GM21576 (cell line): ENCODE measurements at regions not wholly inside any gene's neighbourhood (a gene's known extent, or its start where the extent isn't known, plus 50 kb on each side); places are given as distances from the start of the nearest gene placed in this dataset.

ENCODE experiments used
- ATAC-seq: cut with Tn5 transposase; IDR thresholded peaks from one replicate; pipeline ENCODE4 v1.9.1; 2021; ENCODE audit warnings: mild to moderate bottlenecking, moderate library complexity; ENCODE audit not compliant: unreplicated experiment

DNA sequence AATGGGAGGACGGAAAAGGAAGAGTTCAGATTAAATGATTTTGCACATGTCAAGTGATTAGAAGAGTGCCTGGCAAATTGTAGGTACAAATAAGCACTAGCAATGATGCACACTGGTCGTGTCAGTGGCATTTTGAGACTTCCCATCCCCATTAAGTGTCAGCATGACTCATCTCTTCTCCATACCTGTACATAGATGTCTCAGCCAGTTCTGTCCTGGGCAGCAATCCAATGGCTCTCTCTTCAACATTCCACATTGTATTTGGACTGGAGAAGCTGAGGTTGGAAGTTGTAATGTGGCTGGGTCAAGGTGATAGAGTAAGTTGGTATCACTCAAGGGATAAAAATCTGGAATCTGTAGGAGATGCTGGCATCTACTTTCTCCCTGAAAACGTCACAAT is 742.7 kb downstream of the VRK1 start:
- no peak for ATAC-seq

DNA sequence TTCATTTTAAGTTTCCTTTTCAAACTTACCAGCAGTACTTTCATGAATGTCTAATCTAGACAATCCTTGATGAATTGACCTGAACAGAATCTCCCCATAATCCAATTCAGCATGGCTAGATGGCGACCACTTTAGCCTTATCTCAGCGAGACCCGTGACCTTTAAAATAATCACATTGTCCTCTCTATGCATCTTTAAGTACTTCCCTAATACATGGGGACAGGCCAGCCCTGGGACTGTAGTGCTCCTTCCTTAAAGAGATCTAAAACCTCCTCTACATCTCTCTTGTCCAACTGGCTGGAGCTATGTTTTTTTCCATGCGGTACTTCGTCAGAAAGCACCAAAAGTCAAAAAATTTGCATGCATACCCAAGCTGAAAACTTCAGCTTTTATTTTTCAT is 746.0 kb downstream of the VRK1 start:
- no peak for ATAC-seq

DNA sequence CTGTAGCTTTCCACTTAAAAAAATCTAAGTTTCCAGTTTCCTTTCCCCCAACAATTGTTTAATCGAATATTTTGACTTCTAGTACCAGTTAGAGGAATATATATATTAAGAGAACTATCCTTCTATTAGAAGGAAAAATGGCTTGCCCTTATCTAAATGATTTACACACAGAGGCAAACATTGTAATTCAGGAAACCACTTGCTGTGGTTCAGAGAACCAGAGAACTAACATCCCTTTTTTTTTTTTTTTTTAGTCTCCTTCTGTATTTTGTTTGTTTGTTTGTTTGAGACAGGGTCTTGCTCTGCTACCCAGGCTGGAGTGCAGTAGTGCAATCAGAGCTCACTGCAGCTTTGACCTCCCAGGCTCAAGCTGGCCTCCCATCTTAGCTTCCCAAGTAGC is 746.6 kb downstream of the VRK1 start:
- ATAC-seq, result no peak

DNA sequence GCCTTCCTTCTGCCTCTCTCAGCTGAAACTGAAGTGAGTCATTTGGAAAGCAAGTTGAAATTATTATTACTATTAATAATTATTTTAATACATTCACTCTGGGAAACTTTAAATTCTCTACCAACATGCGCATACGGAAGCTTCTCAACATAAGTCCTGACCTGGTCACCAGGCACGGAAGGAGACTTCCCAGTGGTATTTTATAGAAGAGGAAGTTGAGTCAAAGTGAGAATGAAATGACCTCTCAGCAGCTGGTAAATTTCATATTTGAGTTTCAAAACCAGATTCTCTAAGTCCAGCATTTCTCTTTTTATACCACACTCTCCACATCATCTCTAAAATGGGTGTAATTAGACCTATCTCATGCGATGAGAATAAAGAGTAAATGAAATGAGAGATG is 747.4 kb downstream of the VRK1 start:
- ATAC-seq, result no peak

DNA sequence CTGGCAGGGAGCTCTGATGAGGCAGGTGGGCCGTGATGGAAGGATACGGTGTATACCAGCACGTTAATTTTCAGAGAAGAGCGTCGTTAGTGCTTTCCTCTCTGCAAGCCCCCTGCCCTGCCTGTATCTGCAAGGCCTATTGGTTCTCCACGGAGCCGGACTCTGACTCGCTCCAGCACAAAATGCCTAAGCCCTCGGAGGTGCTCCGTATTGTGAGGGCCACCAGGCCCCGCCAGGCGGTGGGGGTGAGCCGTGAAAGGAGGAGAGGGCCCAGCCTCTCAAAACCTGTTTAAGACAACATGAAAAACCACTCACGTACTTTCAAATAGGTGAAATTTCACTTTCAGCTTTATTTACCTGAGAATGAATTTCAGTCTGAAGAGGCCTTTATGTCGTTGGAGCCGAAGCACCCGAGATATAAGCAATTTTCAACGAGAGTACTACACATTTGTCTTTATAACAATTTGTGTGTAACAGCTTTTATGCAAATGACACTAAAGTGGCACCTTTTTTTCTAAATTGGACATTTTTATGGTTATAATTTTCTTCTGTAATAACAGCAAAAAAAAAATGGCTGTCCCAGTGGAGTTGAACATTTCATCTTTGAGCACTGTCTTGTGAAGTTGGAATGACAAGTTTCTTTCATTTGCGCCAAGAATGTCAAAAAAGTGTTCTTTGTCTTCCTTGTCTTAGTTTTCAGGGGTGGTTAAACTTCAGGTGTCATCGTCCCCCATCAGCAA is 749.5 kb downstream of the VRK1 start:
- ATAC-seq, result no peak

DNA sequence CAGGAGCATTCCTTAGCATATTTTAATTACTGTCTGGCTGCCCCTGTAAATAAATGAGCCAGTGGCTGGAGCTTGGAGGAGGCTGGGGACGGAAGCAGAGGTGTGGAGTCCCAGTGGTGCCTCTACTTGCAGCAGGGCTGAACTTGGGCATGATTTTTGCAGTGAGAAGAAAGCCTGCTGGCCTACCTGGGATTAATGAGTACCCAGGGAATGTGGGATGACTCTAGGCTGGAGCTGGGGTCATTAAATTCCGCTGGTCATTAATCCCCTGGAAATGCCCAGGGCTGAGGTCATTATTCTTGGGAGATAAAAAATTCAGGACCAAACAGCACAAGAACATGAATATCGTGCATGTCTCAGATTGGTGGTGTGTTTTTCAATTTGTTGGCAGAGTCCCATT is 753.3 kb downstream of the VRK1 start:
- ATAC-seq, result no peak

DNA sequence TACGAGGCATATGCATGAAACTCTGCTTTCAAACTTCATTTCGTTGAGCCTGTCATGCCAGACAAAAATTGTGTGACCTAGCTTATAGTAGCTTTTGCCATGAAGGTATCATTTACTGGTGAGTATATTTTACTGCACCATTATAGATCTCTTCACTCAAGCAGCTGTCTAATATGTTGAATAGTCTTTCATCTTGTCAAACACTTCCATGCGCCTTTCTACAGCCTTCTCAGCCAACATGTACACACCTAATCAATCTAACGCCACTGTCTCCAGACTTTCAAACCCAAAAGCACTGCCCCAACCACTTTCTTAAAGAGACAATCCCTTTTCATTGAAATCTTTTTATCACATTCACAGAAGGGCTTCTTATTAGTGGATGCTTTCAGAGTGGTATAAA is 757.4 kb downstream of the VRK1 start:
- ATAC-seq, result no peak

DNA sequence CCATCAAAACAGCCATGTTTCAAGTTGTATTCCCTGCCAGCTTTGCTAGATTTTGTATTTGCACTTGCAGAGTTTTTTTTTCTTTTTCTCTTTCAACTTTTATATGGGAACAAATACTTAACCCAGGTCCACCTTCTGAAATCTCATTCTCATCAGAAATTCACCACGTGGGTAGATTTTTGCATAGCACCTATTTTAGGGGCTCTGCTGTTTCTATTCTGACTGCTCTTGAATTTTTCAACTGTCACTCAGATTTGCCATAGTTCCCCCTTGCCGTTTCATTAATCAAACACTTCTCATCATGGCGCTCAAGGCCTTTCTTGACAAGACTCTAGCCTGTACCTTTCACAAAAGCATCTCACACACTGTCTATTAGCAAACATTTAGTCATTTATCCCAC is 767.2 kb downstream of the VRK1 start:
- no peak for ATAC-seq

DNA sequence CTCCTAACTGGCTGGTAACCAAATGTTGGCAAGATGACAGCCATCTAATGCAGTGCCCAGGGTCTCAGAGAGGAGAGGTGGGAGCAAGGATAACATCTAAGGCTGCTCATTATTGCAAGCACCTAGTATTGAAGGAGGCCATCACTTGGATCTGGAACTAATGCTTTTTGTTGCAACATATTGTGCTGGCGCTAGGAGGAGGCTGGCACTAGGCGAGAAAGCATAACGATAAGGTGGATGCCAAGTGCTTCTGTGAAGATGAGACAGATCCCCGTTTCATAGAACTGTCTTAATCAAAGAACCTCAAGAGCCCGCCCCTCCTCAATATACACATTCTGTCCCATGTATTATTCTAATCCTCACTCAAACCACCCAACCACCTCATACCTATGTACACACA is 774.0 kb downstream of the VRK1 start:
- no peak for ATAC-seq

DNA sequence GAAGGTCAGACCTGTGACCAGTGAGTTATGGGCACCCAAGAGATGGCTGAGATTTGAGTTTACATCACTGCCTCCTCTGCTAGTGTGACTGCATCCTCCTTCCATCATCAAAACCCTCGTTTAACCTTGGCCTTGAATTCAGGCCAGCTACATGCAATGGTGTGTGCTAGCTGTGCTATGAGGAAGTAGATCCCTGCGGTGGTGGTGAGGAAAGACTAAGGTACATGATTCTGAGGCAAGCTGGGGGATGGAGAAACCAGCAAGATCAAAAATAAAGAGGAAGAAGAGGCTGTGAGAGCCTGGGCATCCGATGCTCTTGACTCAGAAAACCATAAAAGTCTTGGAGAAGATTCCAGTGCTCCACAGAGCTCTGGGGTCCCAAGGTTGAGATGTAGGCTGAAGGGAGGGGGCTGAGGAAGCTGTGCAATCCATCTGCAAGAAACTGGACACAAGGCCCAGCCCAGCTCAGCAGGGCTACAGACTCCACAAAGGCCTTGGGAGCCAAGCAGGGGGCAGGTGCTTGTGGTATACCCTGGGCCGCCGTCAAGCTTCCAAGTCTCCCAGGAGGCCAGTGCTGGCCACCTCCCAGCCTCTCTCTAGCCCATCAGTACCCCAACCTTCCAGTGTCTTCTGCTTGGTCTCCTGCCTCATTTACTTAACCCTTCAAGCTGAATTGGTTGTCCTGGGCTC is 774.8 kb downstream of the VRK1 start:
- no peak for ATAC-seq

DNA sequence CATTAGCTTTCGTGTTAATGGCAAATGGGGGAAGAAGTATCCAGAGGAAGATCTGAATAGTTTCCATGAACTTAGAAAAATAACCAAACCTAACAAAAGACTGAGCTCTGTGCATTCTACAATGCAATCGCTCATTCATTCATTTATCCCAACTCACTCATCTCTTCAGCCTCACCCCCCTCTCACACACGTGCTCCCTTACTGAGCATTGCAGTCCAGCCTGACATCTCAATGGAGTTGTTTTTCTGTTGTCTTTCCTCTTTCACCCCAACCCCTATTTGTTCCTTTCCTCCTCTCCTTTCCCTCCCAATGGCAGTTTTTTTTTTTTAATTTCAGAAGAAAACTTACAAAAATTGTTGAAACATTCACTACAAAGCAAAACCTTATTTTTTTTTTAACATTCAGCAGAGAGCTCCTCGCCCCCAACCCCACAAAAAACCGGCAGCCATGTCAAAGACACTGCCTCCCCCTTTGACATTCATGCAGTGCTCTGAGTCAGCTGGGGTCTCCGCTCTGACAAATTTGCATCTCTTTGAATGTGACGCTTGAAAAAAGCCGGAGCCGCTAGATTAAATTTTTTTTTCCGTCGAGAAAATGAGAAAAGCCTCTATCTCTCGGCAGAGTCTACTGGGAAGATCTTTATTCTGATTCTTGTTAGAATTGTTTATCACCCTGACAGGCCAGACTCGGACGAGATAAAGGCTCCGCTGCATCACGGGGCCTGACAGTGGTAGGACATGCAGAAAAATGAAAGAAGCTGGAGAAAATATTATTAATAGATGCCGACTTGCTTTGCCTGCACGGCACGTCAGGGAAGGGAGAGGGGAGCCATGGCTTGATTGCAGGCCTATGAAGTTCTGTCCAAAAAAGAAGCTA is 775.6 kb downstream of the VRK1 start:
- ATAC-seq, result no peak

DNA sequence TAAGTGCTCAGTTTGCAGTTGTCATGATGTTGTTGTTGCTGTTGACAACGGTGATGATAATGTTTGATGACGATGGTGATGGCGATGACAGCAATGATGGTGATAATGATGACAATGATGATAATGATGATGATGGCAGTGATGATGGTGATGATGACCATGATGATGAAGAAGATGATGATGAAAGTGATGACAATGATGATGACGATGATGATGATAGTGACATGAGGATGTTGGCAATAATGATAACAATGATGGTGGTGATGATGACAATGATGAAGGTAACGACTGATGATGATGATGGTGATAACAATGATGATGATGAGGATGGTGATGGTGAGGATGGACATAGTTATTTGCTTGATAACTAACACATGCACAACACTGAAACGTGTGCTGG is 778.5 kb downstream of the VRK1 start:
- ATAC-seq, result no peak

DNA sequence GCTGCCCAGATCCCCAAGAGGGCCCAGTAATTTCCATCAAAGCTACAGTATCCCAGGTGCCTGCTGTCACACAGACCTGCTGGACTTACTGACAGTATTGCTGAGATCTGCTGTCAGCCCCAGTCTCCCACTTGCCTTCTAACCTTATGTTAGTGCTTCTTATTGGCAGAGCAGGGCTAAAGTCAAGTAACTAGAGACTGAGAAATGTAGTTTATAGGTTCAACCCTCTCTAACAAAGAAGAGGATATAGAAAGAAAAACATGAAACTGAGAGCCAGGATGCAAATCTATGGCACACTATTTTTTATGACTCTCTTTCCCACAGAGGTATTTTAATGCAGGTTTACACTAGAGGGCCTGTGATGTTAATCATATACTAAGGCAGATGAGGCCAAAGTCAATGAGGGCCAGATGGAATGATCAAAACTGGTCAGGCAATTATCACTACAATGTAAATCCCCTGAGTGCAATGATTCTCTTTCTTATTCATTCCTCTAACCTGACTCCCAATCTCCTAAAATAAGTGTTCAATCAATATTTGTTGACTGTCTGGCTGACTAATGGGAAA is 781.9 kb downstream of the VRK1 start:
- no peak for ATAC-seq

DNA sequence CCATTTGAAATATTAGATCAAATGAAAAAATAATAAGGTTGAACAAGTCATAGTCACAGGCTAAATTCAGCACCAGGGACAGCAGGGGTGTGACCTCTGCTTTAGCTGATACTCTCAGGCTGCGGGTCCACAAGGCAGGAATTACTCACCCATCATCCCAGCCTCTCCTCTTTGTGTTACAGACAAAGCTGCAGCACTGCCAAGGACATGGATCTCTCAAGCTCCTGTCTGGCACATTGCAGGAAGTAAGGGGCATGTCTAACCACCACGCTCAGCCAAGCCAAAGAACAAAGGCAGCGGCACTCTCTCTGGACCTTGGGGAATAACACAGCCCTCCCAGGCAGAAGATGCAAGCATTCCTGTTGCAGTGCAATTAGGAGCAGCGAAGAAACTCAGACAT is 783.8 kb downstream of the VRK1 start:
- ATAC-seq, result no peak

DNA sequence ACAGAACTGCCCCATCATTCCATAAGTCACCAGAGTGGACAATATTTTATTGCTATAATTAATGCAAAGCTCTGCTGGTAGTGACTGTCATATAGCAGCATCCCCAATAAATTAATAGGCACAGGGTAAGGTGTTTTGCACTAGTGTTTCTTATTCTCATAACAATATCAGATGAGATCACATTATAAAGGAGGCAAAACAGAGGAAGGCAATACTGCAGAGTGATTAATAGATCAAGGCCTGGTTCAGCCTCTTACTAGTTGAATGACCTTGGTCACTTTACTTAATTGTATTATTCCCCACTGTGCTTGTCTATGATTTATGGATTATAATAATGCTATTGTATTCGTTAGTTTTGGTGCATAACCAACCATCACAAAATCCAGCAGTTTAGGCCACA is 784.8 kb downstream of the VRK1 start:
- no peak for ATAC-seq

DNA sequence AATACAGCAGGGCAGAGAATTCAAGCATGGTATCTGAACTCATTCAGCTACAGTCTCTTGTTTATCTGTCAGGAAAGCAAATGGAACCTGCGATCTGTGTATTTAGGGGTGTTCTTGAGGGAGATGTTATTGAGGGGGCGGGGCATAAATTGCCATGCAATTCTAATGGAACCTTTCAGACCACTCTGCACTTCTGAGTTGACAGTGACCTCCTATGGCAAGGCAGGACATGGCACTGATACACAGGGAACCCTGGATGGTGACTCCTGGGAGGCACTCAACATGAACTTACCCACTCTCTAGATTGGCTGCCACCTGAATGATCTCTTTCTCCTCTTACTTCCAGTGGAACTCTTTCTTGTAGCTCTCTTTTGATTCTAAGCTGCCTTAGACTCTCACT is 787.3 kb downstream of the VRK1 start:
- no peak for ATAC-seq

DNA sequence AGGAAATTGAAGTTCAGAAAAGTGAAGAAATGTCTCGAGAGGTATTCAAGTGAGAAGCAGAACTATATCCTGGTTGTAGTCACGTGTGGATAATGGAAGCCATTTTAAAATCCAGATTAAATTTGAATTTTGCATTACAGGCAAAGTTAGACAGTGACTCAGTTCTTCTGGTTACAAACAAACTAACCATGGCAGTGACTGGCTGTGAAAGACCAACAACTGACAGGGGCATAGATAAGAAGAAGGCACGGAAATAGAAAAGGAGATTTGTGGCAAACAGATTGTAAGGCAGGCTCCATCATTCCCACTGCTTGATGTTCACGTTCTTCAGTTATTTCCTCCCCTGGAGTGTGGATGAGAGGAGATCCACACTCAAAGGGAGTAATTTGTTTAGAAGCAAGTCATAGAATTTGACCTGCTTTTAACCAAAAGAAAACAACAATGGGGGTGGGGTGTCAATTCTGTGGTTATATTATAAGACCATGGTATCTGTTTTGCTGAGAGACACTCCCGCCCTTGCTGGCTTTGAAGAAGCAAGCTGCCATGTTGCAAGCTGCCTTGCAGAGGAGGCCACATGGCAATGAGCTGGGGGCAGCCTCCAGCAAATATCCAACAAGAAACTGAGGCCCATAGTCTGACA is 795.3 kb downstream of the VRK1 start:
- no peak for ATAC-seq

DNA sequence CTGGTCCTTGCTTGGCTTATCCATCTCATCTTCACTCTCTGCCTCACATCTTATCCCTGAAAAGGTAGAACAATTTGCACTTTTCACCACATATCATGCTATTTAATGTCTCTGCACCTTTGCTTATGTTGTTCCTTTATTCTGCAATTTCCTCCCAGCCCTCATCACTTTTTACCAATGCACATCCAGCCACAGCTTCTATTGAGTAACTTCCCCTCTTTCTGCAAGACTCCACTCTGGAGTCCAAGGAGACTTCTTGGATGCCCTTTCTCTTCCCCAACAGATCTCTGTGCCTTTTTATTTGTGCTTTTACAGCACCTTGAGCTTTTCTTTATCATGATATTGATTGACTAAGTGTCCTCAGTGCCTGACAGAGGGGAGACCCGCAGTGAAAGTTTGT is 797.1 kb downstream of the VRK1 start:
- ATAC-seq, result no peak

DNA sequence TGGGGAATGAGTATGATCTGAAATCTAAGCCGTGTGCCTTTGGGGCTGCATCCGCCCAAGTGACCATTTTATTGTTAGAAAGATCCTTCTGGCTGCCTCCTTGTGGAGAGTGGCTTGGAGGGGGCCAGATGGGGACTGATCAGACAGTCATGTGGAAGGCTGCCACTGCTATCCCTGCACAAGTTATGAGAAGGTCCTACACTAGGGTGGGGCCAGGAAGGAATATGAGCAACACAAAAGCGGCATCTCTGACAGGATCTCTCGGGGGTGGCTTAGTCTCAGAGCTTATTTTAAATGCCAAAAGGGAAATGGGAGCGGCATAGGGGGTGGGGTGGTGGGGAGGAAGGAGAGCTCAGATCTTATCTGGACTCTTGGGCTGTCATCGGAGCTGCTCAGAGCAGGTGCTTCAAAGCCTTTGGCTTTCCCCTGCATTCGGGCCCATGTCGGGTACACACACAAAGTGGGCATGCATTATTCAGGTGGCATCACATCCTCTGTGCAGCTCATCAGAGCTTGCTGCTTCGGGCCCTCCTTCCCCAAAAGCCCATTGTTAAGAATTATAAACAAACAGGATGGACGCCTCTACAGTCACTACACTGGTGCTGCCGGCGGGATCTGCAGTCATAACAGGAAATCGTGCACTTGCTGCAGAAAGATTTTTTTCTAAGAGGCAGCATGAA is 805.4 kb downstream of the VRK1 start:
- ATAC-seq, result no peak

DNA sequence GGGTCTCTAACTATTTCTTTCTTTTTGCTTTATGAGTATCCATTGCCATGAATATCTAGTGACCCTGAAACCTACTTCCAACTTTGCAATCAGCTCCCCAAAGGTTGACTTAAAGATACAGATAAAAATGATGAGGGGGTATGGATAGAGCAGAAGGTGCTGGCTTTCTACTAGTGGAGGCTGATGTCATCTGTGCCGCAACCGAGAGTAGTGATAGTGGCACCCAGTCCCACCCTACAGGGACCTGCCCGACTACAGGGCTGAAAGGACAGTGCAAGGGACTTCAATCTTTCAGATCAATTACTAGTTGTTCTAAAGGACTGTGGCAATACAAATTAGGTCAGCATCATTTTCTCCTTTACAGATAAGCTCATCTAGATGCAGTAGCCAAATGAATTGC is 806.0 kb downstream of the VRK1 start:
- ATAC-seq, result no peak

DNA sequence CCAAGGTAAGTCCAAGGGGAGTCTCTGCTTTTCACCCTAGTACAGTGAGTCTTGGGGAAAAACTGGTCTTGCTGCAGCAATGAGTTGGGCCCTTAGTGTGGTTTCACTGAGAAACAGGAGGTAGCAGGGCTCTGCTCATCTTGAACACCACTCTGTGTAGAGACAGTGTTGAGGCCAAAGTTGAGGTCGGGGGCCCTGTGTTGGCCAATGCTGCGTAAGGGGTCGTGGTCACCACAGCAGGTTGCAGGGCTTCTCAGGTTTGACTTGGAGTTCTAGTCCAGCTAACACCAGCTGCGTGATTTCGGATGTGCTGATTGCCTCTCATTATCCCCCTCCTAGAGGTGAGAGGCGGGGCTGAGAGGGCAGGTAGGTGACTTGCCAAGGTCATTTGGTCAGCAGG is 807.5 kb downstream of the VRK1 start:
- no peak for ATAC-seq
